Fibroblast of skin of left quadriceps (primary cell): ENCODE measurements at regions not wholly inside any gene's neighbourhood (a gene's known extent, or its start where the extent isn't known, plus 50 kb on each side); places are given as distances from the start of the nearest gene placed in this dataset.
"Not testable (repeated sequence)": the region's sequence is repeated elsewhere in the genome, so short reads cannot be mapped to it uniquely, and the experiment has no call there.

Source experiments
- DNase-seq, 2 experiments: peaks; one replicate each; pipeline ENCODE4 v3.0.0-alpha.2; 2013; ENCODE audit warnings: low read depth in 2 of 2

- no peak for DNase-seq
Measured at GRCh38 chr5:57750891-57751290, 268.3 kb upstream of the ACTBL2 start.

GRCh38 chr5:57750282-57750681 lies 267.7 kb upstream of the ACTBL2 start:
- DNase-seq = no peak

- DNase-seq = no peak
Measured at GRCh38 chr5:57749396-57749795, 266.8 kb upstream of the ACTBL2 start.

GRCh38 chr5:57745700-57746651 lies 263.4 kb upstream of the ACTBL2 start:
- no peak for DNase-seq

GRCh38 chr5:57745029-57745428 lies 262.4 kb upstream of the ACTBL2 start:
- no peak for DNase-seq

GRCh38 chr5:57741336-57741735 lies 258.7 kb upstream of the ACTBL2 start:
- no peak for DNase-seq

GRCh38 chr5:57738787-57739186 lies 256.2 kb upstream of the ACTBL2 start:
- DNase-seq = no peak

- no peak for DNase-seq
Measured at GRCh38 chr5:57738301-57738700, 255.7 kb upstream of the ACTBL2 start.

GRCh38 chr5:57736716-57737115 lies 254.1 kb upstream of the ACTBL2 start:
- no peak for DNase-seq

GRCh38 chr5:57735279-57736153 lies 252.9 kb upstream of the ACTBL2 start:
- DNase-seq = peak; percentile 72 to 74

- DNase-seq = no peak
Measured at GRCh38 chr5:57734296-57734695, 251.7 kb upstream of the ACTBL2 start.

- no peak for DNase-seq
Measured at GRCh38 chr5:57727591-57727990, 245.0 kb upstream of the ACTBL2 start.

- no peak for DNase-seq
Measured at GRCh38 chr5:57725658-57726504, 243.3 kb upstream of the ACTBL2 start.

GRCh38 chr5:57724836-57725235 lies 242.2 kb upstream of the ACTBL2 start:
- peak; percentile 45 to 46 for DNase-seq

GRCh38 chr5:57721226-57721625 lies 238.6 kb upstream of the ACTBL2 start:
- no peak for DNase-seq

GRCh38 chr5:57720656-57721055 lies 238.0 kb upstream of the ACTBL2 start:
- no peak for DNase-seq

- no peak for DNase-seq
Measured at GRCh38 chr5:57719216-57719615, 236.6 kb upstream of the ACTBL2 start.

GRCh38 chr5:57718155-57718554 lies 235.5 kb upstream of the ACTBL2 start:
- DNase-seq = no peak

- no peak for DNase-seq
Measured at GRCh38 chr5:57717555-57717954, 234.9 kb upstream of the ACTBL2 start.

GRCh38 chr5:57716661-57717060 lies 234.1 kb upstream of the ACTBL2 start:
- no peak for DNase-seq

- DNase-seq = no peak
Measured at GRCh38 chr5:57715296-57715695, 232.7 kb upstream of the ACTBL2 start.

GRCh38 chr5:57713535-57713934 lies 230.9 kb upstream of the ACTBL2 start:
- DNase-seq = not testable (repeated sequence)
